ENCODE measurements at regions not wholly inside any gene's neighbourhood (a gene's known extent, or its start where the extent isn't known, plus 50 kb on each side); places are given as distances from the start of the nearest gene placed in this dataset.
"Not testable (repeated sequence)": the region's sequence is repeated elsewhere in the genome, so short reads cannot be mapped to it uniquely, and the experiment has no call there.

DNA sequence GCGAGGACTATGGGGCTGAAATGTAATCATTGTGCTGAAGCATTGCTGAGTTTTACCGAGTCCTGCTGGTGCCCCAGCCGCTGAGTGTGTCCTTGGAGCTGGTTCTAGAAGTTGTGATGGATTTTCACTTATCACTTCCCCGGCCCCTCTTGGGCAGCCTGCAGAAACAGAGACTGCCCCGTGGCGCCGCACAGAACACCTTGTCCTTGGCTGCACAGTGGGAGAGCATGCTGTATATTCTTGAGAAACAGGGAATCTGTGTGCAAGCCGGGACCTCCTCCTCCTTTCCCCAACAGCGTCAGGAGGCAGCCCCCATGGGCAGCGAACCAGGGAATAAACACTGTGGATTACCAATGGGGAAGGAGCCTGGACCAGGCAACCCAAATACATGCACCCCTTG, 90.6 kb upstream of the RUFY1 start:
- POLR2A ChIA-PET = interaction anchor here (0.6 kb wide), 2 partner anchors 480 to 679 kb away, joined by 3 read pairs; no protein-coding TSS in a partner anchor
- H3K36me3 Mint-ChIP-seq (ENCODE audit: insufficient read depth, unreplicated experiment) = peaks cover 7% of the 10 kb centered on the region

DNA sequence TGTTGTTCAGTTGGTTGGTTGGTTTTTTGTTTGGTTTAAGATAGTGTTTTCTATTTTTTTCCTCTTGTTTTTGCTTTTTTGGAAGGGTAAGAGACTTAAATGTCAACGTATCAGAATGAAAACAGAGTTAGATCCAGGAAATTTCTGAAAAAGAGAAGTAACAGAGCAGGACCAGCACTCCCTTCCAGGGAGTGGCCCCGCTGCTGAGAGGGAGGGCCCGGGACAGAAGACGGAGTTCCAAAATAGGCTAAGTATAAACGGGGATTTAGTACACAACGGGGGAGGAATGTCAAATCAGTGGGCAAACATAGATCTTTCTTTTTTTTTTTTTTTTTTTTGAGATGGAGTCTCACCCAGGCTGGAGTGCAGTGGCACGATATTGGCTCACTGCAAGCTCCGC, 92.7 kb upstream of the RUFY1 start:
- Mint-ChIP-seq H3K27me3 (ENCODE audit: insufficient read depth, unreplicated experiment) (peaks cover 23% of the 10 kb centered on the region), H3K4me3 (ENCODE audit: unreplicated experiment) (no peak overlapping the region), H3K36me3 (ENCODE audit: insufficient read depth, unreplicated experiment) (no peaks in the 10 kb centered on the region), H3K4me1 (ENCODE audit: insufficient read depth, unreplicated experiment) (no peaks in the 10 kb centered on the region), H3K27ac (ENCODE audit: low read depth, unreplicated experiment) (no peak overlapping the region), H3K9me3 (ENCODE audit: unreplicated experiment) (peaks cover 33% of the 10 kb centered on the region)
- DNase-seq (ENCODE audit: unreplicated experiment) = no peak
- TF ChIP-seq, protein P1, sequence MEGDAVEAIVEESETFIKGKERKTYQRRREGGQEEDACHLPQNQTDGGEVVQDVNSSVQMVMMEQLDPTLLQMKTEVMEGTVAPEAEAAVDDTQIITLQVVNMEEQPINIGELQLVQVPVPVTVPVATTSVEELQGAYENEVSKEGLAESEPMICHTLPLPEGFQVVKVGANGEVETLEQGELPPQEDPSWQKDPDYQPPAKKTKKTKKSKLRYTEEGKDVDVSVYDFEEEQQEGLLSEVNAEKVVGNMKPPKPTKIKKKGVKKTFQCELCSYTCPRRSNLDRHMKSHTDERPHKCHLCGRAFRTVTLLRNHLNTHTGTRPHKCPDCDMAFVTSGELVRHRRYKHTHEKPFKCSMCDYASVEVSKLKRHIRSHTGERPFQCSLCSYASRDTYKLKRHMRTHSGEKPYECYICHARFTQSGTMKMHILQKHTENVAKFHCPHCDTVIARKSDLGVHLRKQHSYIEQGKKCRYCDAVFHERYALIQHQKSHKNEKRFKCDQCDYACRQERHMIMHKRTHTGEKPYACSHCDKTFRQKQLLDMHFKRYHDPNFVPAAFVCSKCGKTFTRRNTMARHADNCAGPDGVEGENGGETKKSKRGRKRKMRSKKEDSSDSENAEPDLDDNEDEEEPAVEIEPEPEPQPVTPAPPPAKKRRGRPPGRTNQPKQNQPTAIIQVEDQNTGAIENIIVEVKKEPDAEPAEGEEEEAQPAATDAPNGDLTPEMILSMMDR (IDR thresholded peaks at IDR 0.05; ENCODE audit: unreplicated experiment) = no peak
- intact Hi-C loops (cut with micrococcal nuclease) = no loop called here
- CTCF ChIA-PET = no interaction called here
- BruUV-seq (replicated peaks) = no TSS peak
- POLR2A ChIA-PET = no interaction called here

More for the DNA sequence above, 90.6 kb upstream of the RUFY1 start:
- H3K27ac Mint-ChIP-seq (ENCODE audit: low read depth, unreplicated experiment) = no peak overlapping the region
- no peak for DNase-seq (ENCODE audit: unreplicated experiment)
- peaks cover 23% of the 10 kb centered on the region for H3K27me3 Mint-ChIP-seq (ENCODE audit: insufficient read depth, unreplicated experiment)
- intact Hi-C loops (cut with micrococcal nuclease) = no loop called here
- BruUV-seq (replicated peaks) = no TSS peak
- CTCF ChIA-PET = interaction anchor here (0.7 kb wide), 1 partner anchor 37 kb away, joined by 3 read pairs; no protein-coding TSS in a partner anchor
- peaks cover 11% of the 10 kb centered on the region for H3K9me3 Mint-ChIP-seq (ENCODE audit: unreplicated experiment)
- H3K4me3 Mint-ChIP-seq (ENCODE audit: unreplicated experiment) = no peak overlapping the region
- TF ChIP-seq, protein P1 (IDR thresholded peaks at IDR 0.05; ENCODE audit: unreplicated experiment) = no peak
- no peaks in the 10 kb centered on the region for H3K4me1 Mint-ChIP-seq (ENCODE audit: insufficient read depth, unreplicated experiment)

DNA sequence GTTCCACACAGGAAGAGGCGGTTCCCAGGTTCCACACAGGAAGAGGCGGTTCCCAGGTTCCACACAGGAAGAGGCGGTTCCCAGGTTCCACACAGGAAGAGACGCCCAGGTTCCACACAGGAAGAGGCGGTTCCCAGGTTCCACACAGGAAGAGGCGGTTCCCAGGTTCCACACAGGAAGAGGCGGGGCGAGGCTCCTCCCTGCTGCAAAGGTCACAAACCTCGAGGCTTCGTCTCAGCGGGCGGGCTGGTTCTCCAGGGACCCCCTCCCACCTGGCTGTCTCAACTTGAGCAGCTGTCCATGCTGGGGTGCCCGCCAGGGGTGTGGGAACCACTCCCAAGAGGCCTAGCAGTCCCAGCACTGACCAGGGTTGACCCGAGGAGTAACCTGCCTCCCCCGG, 94.3 kb upstream of the RUFY1 start:
- H3K36me3 Mint-ChIP-seq (ENCODE audit: insufficient read depth, unreplicated experiment); CTCF ChIA-PET; POLR2A ChIA-PET; H3K27ac Mint-ChIP-seq (ENCODE audit: low read depth, unreplicated experiment); BruUV-seq (replicated peaks); H3K4me3 Mint-ChIP-seq (ENCODE audit: unreplicated experiment); H3K4me1 Mint-ChIP-seq (ENCODE audit: insufficient read depth, unreplicated experiment); DNase-seq (ENCODE audit: unreplicated experiment); intact Hi-C loops (cut with micrococcal nuclease): not testable (repeated sequence)
- H3K27me3 Mint-ChIP-seq (ENCODE audit: insufficient read depth, unreplicated experiment) = peaks cover 23% of the 10 kb centered on the region
- peaks cover 37% of the 10 kb centered on the region for H3K9me3 Mint-ChIP-seq (ENCODE audit: unreplicated experiment)

DNA sequence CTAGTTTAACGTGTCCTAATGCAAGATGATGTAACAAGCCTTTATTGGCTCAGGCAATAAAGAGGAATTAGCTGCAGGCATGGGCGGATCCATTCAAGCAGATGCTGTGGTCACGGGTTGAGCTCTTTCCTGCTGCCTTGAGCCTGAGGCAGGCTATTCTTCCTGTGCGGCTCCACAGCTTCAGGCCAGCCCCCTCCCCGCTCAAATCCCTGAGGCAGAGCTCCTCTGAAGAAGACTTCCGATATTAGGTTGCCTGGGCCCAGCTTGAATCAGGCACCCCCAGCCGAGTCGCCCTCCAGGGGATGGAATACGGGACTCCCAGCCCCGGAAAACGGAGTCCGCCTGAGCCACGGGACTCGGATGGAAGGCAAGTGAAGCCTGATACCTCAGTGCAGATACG, 95.0 kb upstream of the RUFY1 start:
- Mint-ChIP-seq H3K9me3 (ENCODE audit: unreplicated experiment) (peaks cover 44% of the 10 kb centered on the region), H3K27me3 (ENCODE audit: insufficient read depth, unreplicated experiment) (peaks cover 23% of the 10 kb centered on the region), H3K4me1 (ENCODE audit: insufficient read depth, unreplicated experiment) (no peaks in the 10 kb centered on the region), H3K4me3 (ENCODE audit: unreplicated experiment) (no peak overlapping the region), H3K27ac (ENCODE audit: low read depth, unreplicated experiment) (no peak overlapping the region), H3K36me3 (ENCODE audit: insufficient read depth, unreplicated experiment) (peaks cover 7% of the 10 kb centered on the region)
- ChIA-PET CTCF (no interaction called here), POLR2A (no interaction called here)
- BruUV-seq (replicated peaks) = no TSS peak
- no peak for DNase-seq (ENCODE audit: unreplicated experiment)
- intact Hi-C loops (cut with micrococcal nuclease) = no loop called here
- TF ChIP-seq, protein P1 (IDR thresholded peaks at IDR 0.05; ENCODE audit: unreplicated experiment) = no peak

DNA sequence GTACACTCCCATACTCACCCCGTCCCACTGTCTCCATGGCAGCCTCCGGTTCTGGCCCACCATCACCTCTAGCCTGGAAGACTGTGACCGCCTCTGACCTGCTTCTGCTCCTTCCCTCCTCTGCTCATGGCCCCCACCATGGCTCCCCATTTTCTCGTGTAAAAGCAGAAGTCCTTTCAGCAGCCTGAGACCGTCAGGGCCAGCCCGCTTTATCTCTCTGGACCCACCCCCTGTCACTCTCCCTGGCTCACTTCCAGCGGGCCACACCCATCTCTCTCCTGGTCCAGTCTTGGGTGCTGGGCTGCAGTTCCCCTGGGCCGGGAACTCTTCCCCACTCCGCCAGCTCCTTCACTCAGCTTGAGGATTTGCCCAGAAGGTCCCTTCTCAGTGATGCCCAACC, 96.0 kb upstream of the RUFY1 start:
- H3K4me1 Mint-ChIP-seq (ENCODE audit: insufficient read depth, unreplicated experiment) = no peaks in the 10 kb centered on the region
- no peak overlapping the region for H3K4me3 Mint-ChIP-seq (ENCODE audit: unreplicated experiment)
- ChIA-PET CTCF (no interaction called here), POLR2A (no interaction called here)
- no peak for DNase-seq (ENCODE audit: unreplicated experiment)
- TF ChIP-seq, protein P1 (IDR thresholded peaks at IDR 0.05; ENCODE audit: unreplicated experiment) = no peak
- H3K36me3 Mint-ChIP-seq (ENCODE audit: insufficient read depth, unreplicated experiment) = peaks cover 7% of the 10 kb centered on the region
- peaks cover 51% of the 10 kb centered on the region for H3K9me3 Mint-ChIP-seq (ENCODE audit: unreplicated experiment)
- intact Hi-C loops (cut with micrococcal nuclease) = no loop called here
- H3K27me3 Mint-ChIP-seq (ENCODE audit: insufficient read depth, unreplicated experiment) = peaks cover 14% of the 10 kb centered on the region
- no TSS peak for BruUV-seq (replicated peaks)
- H3K27ac Mint-ChIP-seq (ENCODE audit: low read depth, unreplicated experiment) = no peak overlapping the region
